ENCODE measurements at regions not wholly inside any gene's neighbourhood (a gene's known extent, or its start where the extent isn't known, plus 50 kb on each side); places are given as distances from the start of the nearest gene placed in this dataset.

DNA sequence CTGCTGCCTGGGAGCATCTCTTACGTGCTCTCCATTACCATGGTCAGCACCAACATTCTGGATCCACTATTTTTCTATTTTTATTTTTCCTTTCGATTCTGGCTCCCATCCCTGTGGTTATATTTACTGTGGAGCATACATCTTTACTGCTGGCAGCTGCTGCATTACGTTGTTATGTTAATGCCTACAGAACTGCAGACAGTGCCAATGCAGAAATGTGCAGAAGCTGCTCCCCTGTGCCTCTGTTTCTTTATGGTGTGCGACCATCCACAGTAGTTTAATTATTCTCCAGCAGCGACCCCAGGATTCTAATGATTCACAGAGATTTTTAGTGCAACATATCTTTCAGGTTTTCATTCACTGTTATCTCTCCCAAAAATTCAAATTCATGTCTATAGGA lies 911.7 kb upstream of the SLITRK6 start:
- DNase-seq, result no peak
- intact Hi-C loops (cut with DNase I), result no loop called here

DNA sequence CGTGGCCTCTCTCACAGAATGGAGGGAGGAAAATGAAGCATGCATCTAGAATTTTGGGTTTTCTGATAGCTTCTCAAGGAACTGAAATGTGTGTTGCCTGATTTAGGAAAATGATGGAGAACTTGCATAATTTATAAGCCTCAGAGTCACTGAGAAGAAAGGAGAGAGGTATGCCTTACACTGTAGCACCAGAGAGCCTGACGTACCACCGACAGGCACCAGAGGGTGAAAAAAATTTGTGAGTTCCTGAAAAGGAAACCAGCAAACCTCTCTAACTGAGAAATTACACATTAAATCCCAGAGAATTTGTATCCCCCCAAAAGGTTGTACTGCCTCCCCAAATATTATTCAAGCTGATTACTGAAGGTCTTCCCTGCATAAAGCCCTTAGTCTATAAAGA lies 915.3 kb upstream of the SLITRK6 start:
- no peak for DNase-seq
- intact Hi-C loops (cut with DNase I), result no loop called here

DNA sequence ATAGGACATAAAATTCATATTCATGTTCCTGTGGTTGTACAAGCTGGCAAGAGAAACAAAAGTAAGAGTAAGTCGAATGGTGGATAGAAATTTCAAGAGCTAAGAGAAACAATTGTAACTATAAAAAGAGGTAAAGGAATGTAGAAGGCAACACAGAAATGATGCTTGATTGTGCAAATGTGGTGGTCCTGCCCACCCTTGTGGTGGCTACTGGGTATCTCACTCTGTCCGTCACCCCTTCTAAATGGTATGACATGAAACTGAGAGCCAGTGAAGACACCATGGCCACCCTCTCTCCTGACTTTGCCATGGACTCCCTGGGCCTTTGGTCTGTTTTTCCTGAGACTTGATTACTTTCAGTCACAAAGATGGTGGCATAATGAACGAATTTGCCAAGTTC lies 925.9 kb upstream of the SLITRK6 start:
- intact Hi-C loops (cut with DNase I), result no loop called here
- no peak for DNase-seq

DNA sequence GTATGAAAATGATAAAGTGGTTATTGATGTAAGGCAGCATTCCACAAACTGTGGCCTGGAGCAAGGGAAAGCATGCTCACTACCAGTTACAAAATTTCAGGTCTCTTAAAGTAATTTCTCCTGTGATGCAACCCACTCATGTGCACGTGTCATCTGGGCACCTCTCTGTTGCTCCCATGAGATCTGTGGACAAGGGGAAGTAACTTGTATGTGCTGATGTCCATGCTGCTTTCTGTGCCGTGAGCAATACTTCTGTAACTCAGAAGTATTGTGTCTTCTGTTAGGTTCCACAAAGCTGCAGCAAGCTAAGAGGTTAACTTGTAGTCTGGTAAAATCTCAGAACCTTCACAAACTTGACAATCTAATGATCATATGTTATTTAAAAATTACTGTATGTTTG lies 930.0 kb upstream of the SLITRK6 start:
- no peak for DNase-seq
- intact Hi-C loops (cut with DNase I), result no loop called here

DNA sequence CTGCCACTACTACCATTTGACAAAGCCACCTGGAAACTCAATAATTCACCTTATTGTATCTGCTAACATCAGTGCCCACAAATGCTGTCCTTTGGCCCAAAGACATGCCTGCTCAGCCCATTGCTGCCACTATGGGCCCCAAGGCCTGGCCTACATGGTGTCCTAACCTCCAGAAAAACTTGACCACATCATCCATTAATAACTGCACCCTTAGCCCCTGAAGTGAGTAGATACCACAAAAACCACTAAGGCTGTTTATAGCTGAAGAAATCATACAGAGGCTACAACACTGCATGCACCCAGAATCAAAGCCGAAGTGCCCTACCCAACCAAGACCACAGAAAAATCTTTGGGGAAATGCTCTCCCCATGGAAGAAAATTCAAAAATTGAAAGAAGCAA lies 932.8 kb upstream of the SLITRK6 start:
- intact Hi-C loops (cut with DNase I), result no loop called here
- no peak for DNase-seq

GRCh38 chr13:86737334-86737932 lies 933.7 kb upstream of the SLITRK5 start:
- intact Hi-C loops (cut with DNase I), result no loop called here
- no peak for DNase-seq

- intact Hi-C loops (cut with DNase I), result no loop called here
- DNase-seq, result no peak
Observed at GRCh38 chr13:86741762-86742285, 929.3 kb upstream of the SLITRK5 start.

DNA sequence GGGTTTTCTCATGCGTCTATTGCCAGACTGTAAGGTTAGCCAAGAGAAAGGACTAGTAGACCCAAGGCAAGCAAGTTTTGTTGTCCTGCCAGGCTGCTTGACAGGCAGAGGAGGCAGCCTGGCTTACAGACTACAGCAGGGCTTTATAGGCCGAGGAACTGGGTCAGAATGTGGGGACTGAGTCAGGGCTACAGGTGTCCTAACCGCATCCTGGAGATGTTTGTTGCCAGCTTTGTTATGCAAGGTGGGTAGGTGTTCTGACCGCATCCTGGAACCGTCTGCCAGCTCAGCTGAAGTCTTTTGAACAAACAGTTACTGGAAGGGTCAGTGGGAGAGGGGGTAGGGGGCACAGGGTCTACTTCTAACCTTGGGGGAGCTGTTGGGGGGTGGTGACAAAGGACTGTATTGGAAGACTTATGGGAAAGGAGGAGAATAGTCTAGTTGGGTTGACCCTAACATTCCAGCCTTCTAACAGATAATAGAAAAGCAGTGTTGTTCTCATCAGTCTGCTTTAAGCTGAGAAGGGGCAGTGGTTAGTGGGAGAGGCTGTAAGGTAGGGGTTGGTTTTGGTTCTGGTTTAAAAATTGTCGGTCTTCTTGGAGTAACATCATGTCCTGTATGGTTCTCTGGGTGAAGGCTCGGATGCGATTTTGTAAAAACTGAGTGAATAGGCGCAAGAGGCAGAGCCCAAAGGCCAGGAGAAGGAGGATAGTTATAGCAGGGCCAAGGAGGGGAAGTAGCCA lies 913.8 kb upstream of the SLITRK5 start:
- DNase-seq, result no peak
- intact Hi-C loops (cut with DNase I), result no loop called here

DNA sequence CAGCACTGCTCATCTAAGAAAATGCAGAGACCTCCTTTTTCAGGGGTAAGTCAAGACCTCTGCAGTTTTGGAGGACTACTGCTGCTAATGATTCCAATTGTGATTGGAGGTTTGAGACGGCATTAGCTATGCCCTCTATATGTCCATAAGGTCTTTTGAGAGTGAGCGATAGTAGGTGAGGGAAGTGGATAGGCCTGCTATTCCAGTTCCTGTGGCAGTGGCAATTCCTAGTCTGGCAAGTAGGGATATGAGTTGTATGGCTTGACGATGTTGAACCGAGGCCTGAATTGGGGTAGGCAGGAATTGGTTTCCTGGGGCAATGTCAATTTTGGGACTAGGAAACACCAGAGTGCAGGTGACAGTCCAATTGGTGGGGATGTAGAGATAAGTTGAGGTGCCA lies 913.1 kb upstream of the SLITRK5 start:
- intact Hi-C loops (cut with DNase I), result no loop called here
- DNase-seq, result no peak

- intact Hi-C loops (cut with DNase I), result no loop called here
- no peak for DNase-seq
Observed at GRCh38 chr13:86760620-86761019, 910.6 kb upstream of the SLITRK5 start.

GRCh38 chr13:86765462-86765861 lies 905.7 kb upstream of the SLITRK5 start:
- no peak for DNase-seq
- intact Hi-C loops (cut with DNase I), result no loop called here

DNA sequence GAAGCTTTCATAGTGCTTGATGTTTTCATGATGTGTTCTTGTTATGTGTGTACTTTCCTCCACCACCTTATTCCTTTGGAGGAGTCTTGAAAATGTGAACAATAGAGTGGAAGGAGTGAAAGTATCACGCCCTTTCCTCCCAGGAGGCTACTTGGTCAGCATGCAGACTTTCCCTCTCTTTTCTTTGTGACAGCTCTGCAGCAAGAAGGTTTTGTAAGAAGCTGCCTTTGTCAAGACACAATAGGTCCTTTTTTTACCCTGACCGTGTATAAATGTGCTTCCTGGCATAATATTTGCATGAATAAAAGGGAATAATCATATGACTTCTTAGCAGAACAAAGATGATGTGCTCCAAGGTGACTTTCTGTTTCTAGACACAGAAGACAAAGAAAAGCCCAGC lies 882.6 kb upstream of the SLITRK5 start:
- intact Hi-C loops (cut with DNase I), result no loop called here
- no peak for DNase-seq

- peak in 2 of 10 donors; percentile 64 to 76 for DNase-seq
- intact Hi-C loops (cut with DNase I), result no loop called here
Observed at GRCh38 chr13:86792153-86792651, 879.0 kb upstream of the SLITRK5 start.

DNA sequence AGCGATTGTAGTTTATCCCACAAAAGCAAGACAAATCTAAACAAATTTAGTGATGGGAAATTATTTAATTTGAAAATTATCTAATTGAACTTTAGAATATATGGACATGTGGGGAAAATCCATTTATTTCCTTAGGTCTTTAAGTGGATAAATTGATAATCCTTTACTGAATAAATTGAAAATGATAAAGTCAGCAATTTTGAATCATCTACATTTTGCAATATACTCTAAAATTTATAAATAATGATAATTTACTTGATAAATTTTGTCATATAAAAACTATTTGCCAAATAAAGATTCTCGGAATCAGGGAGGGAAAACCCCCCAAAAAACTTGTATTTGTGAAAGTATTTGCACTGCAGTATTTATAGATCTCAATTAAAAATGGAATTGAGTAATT lies 875.3 kb upstream of the SLITRK5 start:
- DNase-seq, result no peak
- intact Hi-C loops (cut with DNase I), result no loop called here

DNA sequence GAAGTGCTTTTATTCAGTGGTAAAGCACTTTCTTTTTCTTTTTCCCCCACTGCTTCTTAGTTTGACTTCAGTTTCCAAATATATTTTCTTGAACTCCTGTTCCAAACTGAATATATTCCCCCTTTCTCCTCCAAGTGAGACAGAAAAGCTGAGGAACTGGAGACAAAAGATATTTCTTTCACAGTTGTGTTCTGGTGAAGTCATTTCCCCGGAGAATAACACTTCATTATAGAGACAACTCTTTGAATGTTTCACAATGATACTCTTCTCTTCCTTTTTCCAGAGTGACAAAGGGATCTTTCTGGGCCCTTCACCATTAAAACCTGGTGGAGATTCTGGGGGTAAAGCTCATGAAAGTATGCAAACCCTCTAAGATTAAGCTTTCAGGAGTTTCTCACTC lies 860.8 kb upstream of the SLITRK5 start:
- no peak for DNase-seq
- intact Hi-C loops (cut with DNase I), result no loop called here

- DNase-seq, result no peak
- intact Hi-C loops (cut with DNase I), result no loop called here
Observed at GRCh38 chr13:86813198-86813597, 858.0 kb upstream of the SLITRK5 start.

GRCh38 chr13:86825410-86825809 lies 845.8 kb upstream of the SLITRK5 start:
- intact Hi-C loops (cut with DNase I), result no loop called here
- DNase-seq, result no peak

DNA sequence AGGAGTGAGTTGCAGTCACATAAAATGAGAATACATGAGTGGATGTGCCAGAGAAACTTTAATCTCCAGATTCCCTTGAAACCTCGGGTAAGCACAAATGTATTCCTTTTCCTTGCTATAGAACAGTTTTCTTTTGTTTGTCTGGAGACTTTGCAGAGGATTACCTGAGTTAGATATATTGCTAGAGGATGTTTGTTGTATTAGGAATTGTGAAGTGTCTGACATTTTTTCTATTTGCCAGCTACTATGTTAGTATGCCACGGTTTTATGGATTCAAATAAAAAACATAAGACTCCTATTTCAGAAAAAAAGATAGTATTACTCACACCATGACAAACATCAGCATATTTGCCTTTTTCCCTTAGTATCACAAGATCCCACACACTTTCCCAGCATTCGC lies 844.9 kb upstream of the SLITRK5 start:
- intact Hi-C loops (cut with DNase I), result no loop called here
- DNase-seq, result no peak

- no peak for DNase-seq
- intact Hi-C loops (cut with DNase I), result no loop called here
Observed at GRCh38 chr13:86830046-86830445, 841.1 kb upstream of the SLITRK5 start.

DNA sequence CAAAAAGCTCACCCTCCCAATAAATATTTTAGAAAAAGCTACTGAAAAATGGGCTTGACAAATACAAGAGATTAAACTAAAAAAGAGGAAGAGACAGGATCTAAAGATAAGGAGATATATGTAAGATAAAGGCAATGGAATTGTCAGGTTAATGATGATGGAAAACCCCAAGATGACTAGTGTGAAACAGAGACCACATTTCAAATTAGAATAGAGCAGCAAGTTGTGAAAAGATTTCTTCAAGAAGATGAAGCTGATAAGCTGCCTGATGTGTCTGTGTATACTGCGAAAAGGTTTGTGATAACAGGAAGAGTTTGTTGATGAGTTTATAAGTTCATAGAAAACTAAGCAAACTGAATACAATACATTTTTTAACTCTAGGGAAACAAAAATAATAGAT lies 840.1 kb upstream of the SLITRK5 start:
- DNase-seq, result no peak
- intact Hi-C loops (cut with DNase I), result no loop called here

GRCh38 chr13:86838411-86839120 lies 832.6 kb upstream of the SLITRK5 start:
- DNase-seq, result peak in 1 of 10 donors; percentile 76
- intact Hi-C loops (cut with DNase I), result no loop called here

DNA sequence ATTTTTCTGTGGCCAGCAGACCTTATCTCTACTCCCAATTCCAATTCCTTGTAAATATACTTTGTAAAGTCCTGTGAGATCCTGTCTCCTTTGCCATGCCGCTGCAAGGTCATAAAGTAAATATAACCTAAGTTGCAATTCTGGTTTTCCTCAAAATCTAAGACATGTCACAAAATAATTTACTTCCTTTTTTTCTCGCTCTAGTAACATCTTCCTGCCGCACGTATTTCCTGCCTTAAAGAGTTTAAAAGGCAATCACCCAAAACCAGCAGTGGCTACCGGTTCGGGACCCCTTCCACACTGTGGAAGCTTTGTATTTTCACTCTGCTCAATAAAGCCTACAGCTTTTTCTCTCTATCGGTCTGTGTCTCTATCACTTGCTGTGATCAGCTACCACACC lies 832.0 kb upstream of the SLITRK5 start:
- intact Hi-C loops (cut with DNase I), result no loop called here
- no peak for DNase-seq
